Hematopoietic multipotent progenitor cell (in vitro differentiated cells): ENCODE measurements at regions not wholly inside any gene's neighbourhood (a gene's known extent, or its start where the extent isn't known, plus 50 kb on each side); places are given as distances from the start of the nearest gene placed in this dataset.

Experiments used
- DNase-seq, 3 donors: peaks; one replicate each; pipeline ENCODE4 v3.0.0-alpha.2; 2011 to 2015; ENCODE audit warnings: low read depth in 2 of 3, low spot score in 2 of 3

DNA sequence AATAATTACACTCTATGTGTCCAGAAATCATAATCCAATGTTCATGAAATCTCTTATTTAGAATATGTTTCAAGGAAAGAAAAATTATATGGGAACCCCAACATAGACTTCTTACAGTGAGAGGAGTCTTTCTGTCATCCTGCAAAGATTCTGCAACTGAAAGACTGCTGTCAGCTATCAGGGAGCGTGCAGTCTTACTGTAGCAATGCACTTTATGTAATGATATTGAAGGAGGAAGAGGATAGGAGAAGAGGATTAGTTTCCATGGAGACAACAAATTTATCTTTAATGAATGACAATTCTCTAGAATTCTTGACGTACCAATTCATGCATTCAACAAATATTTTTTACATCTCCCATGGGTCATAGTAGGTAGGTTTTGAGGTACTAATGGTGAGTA, 61.3 kb upstream of the MYT1L start:
- no peak for DNase-seq

DNA sequence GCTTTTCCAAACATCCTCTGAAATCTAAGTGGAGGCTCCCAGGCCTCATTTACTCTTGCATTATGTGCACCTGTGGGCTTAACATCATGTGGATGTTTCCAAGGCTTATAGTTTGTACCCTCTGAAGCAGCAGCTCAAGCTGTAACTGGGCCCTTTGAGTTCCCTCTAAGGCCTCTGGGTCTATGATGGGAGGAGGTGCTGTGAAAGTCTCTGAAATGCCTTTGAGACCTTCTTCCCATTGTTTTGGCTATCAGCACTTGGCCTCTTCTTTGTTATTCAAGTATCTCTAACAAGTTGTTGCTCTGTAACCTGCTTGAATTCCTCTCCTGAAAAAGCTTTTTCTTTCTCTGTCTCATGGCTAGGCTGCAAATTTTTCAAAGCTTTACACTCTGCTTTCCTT, 58.1 kb upstream of the MYT1L start:
- no peak for DNase-seq
